Vagina (tissue), 2 donors: ENCODE measurements at regions not wholly inside any gene's neighbourhood (a gene's known extent, or its start where the extent isn't known, plus 50 kb on each side); places are given as distances from the start of the nearest gene placed in this dataset.

Source experiments
- CTCF ChIP-seq, 3 experiments: fragments of 450-650 bp in 2 of 3; fragments of 200-600 bp in 1 of 3; sonication (generic) in 1 of 3; IDR thresholded peaks; one replicate each; pipeline ENCODE4 v1.5.1; 2017 to 2019; ENCODE audit warnings: antibody characterized with exemption in 3 of 3, mild to moderate bottlenecking in 2 of 3, moderate library complexity in 2 of 3
- POLR2A ChIP-seq, 2 donors: fragments of 450-650 bp; IDR thresholded peaks; one replicate each; pipeline ENCODE4 v1.6.1; 2017; ENCODE audit warnings: antibody characterized with exemption in 2 of 2, mild to moderate bottlenecking in 2 of 2, moderate library complexity in 2 of 2
- POLR2AphosphoS5 ChIP-seq, 2 donors: sonication (generic); formaldehyde crosslinking; IDR thresholded peaks; one replicate each; pipeline ENCODE4 v1.9.0; 2017; ENCODE audit warnings: antibody characterized with exemption in 2 of 2, mild to moderate bottlenecking in 2 of 2, low read depth in 1 of 2; ENCODE audit not compliant: insufficient read depth in 1 of 2

- TF ChIP-seq CTCF (IDR thresholded peaks at IDR 0.05): no peak
- no peak for TF ChIP-seq POLR2AphosphoS5 (IDR thresholded peaks at IDR 0.05; ENCODE audit: insufficient read depth in 1 of 2, low read depth in 1 of 2)
- no peak for TF ChIP-seq POLR2A (IDR thresholded peaks at IDR 0.05)
Measured at GRCh38 chr9:93815677-93816076, 139.5 kb downstream of the BARX1 start.
